IMR-90 (cell line): ENCODE measurements at regions not wholly inside any gene's neighbourhood (a gene's known extent, or its start where the extent isn't known, plus 50 kb on each side); places are given as distances from the start of the nearest gene placed in this dataset.

Experiments
- ATAC-seq: fragments of 200-7000 bp; cut with Tn5 transposase; 2 replicates; pipeline ENCODE4 v1.9.1; 2020; ENCODE audit warnings: low read depth, mild to moderate bottlenecking, moderate library complexity
- BruUV-seq: library from RNA; stranded (reverse); fragments of 400-500 nt; replicated peaks from 2 replicates; lab custom pipeline; 2021; lab: Mats Ljungman, UMichigan
- CTCF ChIA-PET: fragments of 300-600 bp; formaldehyde crosslinking; extraction: SDS; loops from one replicate; lab custom pipeline; 2021; ENCODE audit warnings: antibody characterized with exemption; lab: Yijun Ruan, JAX
- POLR2A ChIA-PET: fragments of 300-600 bp; sonication (Branson Sonifier 250); formaldehyde crosslinking; loops from one replicate; lab custom pipeline; 2022; ENCODE audit warnings: antibody characterized with exemption; ENCODE audit not compliant: unreplicated experiment; lab: Charles Lee
- DNase-seq: peaks from one replicate; pipeline ENCODE4 v3.0.0; 2013
- H2AFZ ChIP-seq: replicated peaks from 2 replicates; pipeline ENCODE3; 2013; ENCODE audit warnings: low read length, mild to moderate bottlenecking; ENCODE audit not compliant: poor library complexity
- H2AK5ac ChIP-seq: 2 replicates; pipeline ENCODE4 v1.6.1; 2013; ENCODE audit warnings: low read depth, low read length, inconsistent platforms
- H2AK9ac ChIP-seq: replicated peaks from 2 replicates; pipeline ENCODE3; 2013; ENCODE audit warnings: mild to moderate bottlenecking, low read depth, low read length, moderate library complexity; ENCODE audit not compliant: poor library complexity
- H2BK120ac ChIP-seq: 2 replicates; pipeline ENCODE4 v1.6.1; 2013; ENCODE audit warnings: low read depth, low read length, inconsistent platforms
- H2BK15ac ChIP-seq: 3 replicates; pipeline ENCODE4 v1.6.1; 2013; ENCODE audit warnings: low read depth, low read length, inconsistent platforms
- H2BK20ac ChIP-seq: 2 replicates; pipeline ENCODE4 v1.6.1; 2013; ENCODE audit warnings: low read depth, mild to moderate bottlenecking, inconsistent platforms, low read length, moderate library complexity
- H2BK5ac ChIP-seq: 2 replicates; pipeline ENCODE4 v1.6.1; 2013; ENCODE audit warnings: mild to moderate bottlenecking, low read depth, low read length, inconsistent platforms; ENCODE audit not compliant: poor library complexity, severe bottlenecking
- H3K14ac ChIP-seq: replicated peaks from 2 replicates; pipeline ENCODE4 v1.6.1; 2013; ENCODE audit warnings: low read depth, low read length, inconsistent platforms
- H3K18ac ChIP-seq: 2 replicates; pipeline ENCODE4 v1.6.1; 2013; ENCODE audit warnings: low read depth, low read length, control low read depth
- H3K23ac ChIP-seq: 2 replicates; pipeline ENCODE4 v1.6.1; 2013; ENCODE audit warnings: low read depth, low read length, inconsistent platforms
- H3K27ac ChIP-seq: 2 replicates; pipeline ENCODE4 v1.5.1; 2013; ENCODE audit warnings: mild to moderate bottlenecking, control low read depth, low read length; ENCODE audit not compliant: insufficient read depth
- H3K27me3 ChIP-seq: 2 replicates; pipeline ENCODE4 v1.6.1; 2013; ENCODE audit warnings: low read length; ENCODE audit not compliant: control insufficient read depth, insufficient read depth
- H3K36me3 ChIP-seq: 2 replicates; pipeline ENCODE4 v1.6.1; 2013; ENCODE audit warnings: low read length, mixed read lengths; ENCODE audit not compliant: control insufficient read depth, insufficient read depth
- H3K4ac ChIP-seq: 2 replicates; pipeline ENCODE4 v1.6.1; 2013; ENCODE audit warnings: low read depth, low read length, inconsistent platforms
- H3K4me1 ChIP-seq: 2 replicates; pipeline ENCODE4 v1.6.1; 2013; ENCODE audit warnings: low read length, mixed read lengths; ENCODE audit not compliant: control insufficient read depth, insufficient read depth
- H3K4me2 ChIP-seq: 2 replicates; pipeline ENCODE4 v1.6.1; 2013; ENCODE audit warnings: low read depth, mild to moderate bottlenecking, control low read depth, low read length, moderate library complexity
- H3K4me3 ChIP-seq: 2 replicates; pipeline ENCODE4 v1.5.1; 2013; ENCODE audit warnings: low read depth, mild to moderate bottlenecking, control low read depth, low read length, moderate library complexity; ENCODE audit not compliant: insufficient read depth
- H3K56ac ChIP-seq: 2 replicates; pipeline ENCODE4 v1.6.1; 2013; ENCODE audit warnings: low read length, inconsistent platforms; ENCODE audit not compliant: insufficient read depth; ENCODE audit errors: extremely low read depth
- H3K79me1 ChIP-seq, 2 experiments: 2 replicates each; pipeline ENCODE4 v1.6.1; 2013; ENCODE audit warnings: low read length in 2 of 2, inconsistent platforms in 1 of 2, low read depth in 1 of 2
- H3K9ac ChIP-seq: 2 replicates; pipeline ENCODE4 v1.6.1; 2013; ENCODE audit warnings: low read depth, low read length, control low read depth
- H3K9me1 ChIP-seq: 2 replicates; pipeline ENCODE4 v1.6.1; 2013; ENCODE audit warnings: low read length, inconsistent platforms; ENCODE audit not compliant: insufficient read depth
- H3K9me3 ChIP-seq: 2 replicates; pipeline ENCODE4 v1.6.1; 2013; ENCODE audit warnings: low read length; ENCODE audit not compliant: control insufficient read depth, insufficient read depth
- H4K20me1 ChIP-seq: 2 replicates; pipeline ENCODE4 v1.6.1; 2013; ENCODE audit warnings: low read length, inconsistent platforms; ENCODE audit not compliant: insufficient read depth
- H4K5ac ChIP-seq: 2 replicates; pipeline ENCODE4 v1.6.1; 2013; ENCODE audit warnings: mild to moderate bottlenecking, low read depth, low read length, control low read depth
- H4K8ac ChIP-seq, 2 experiments: 2 replicates each; pipeline ENCODE4 v1.6.1; 2013; ENCODE audit warnings: low read depth in 2 of 2, low read length in 2 of 2, control low read depth in 1 of 2, inconsistent platforms in 1 of 2
- H4K91ac ChIP-seq: 2 replicates; pipeline ENCODE4 v1.6.1; 2013; ENCODE audit warnings: low read depth, low read length, inconsistent platforms; ENCODE audit not compliant: insufficient read depth
- BHLHE40 ChIP-seq: fragments of 150-350 bp; IDR thresholded peaks from 2 replicates; pipeline ENCODE4 v1.6.1; 2016; ENCODE audit warnings: mild to moderate bottlenecking, low read depth, low read length
- CEBPB ChIP-seq: IDR thresholded peaks from 2 replicates; pipeline ENCODE4 v1.6.1; 2012; ENCODE audit warnings: low read depth, low read length, improper control_type of control experiment
- CHD1 ChIP-seq: IDR thresholded peaks from 2 replicates; pipeline ENCODE4 v1.6.1; 2012; ENCODE audit warnings: low read depth, low read length, improper control_type of control experiment
- FOS ChIP-seq: fragments of 150-350 bp; IDR thresholded peaks from 2 replicates; pipeline ENCODE4 v1.6.1; 2016; ENCODE audit warnings: low read depth, low read length
- MAFK ChIP-seq: IDR thresholded peaks from 2 replicates; pipeline ENCODE4 v1.6.1; 2012; ENCODE audit warnings: low read depth, low read length, improper control_type of control experiment
- MAZ ChIP-seq: IDR thresholded peaks from 2 replicates; pipeline ENCODE4 v1.6.1; 2012; ENCODE audit warnings: low read depth, mild to moderate bottlenecking, low read length, improper control_type of control experiment, moderate library complexity, borderline replicate concordance
- MXI1 ChIP-seq: IDR thresholded peaks from 2 replicates; pipeline ENCODE4 v1.6.1; 2012; ENCODE audit warnings: low read depth, mild to moderate bottlenecking, low read length, moderate library complexity, borderline replicate concordance
- POLR2A ChIP-seq: IDR thresholded peaks from 2 replicates; pipeline ENCODE4 v1.6.1; 2012; ENCODE audit warnings: mild to moderate bottlenecking, low read depth, low read length
- RAD21 ChIP-seq: IDR thresholded peaks from 2 replicates; pipeline ENCODE4 v1.6.1; 2012; ENCODE audit warnings: low read length, improper control_type of control experiment
- RCOR1 ChIP-seq: IDR thresholded peaks from 2 replicates; pipeline ENCODE4 v1.6.1; 2012; ENCODE audit warnings: mild to moderate bottlenecking, low read length, improper control_type of control experiment; ENCODE audit not compliant: insufficient replicate concordance
- RFX5 ChIP-seq: IDR thresholded peaks from 2 replicates; pipeline ENCODE4 v1.8.0; 2012; ENCODE audit warnings: low read depth, mild to moderate bottlenecking, low read length, moderate library complexity
- SMC3 ChIP-seq: fragments of 150-350 bp; IDR thresholded peaks from 2 replicates; pipeline ENCODE4 v1.6.1; 2016; ENCODE audit warnings: low read depth, mild to moderate bottlenecking, antibody characterized with exemption, low read length, moderate library complexity
- WGBS, 2 experiments: methylation state at CpG; one replicate each; pipeline versions ENCODE4 v1.1.5 to v1.1.7; 2013; ENCODE audit warnings: missing lambda C conversion rate in 2 of 2; ENCODE audit not compliant: insufficient read length in 1 of 2; ENCODE audit errors: extremely low coverage in 2 of 2; 5-methylcytosine and 5-hydroxymethylcytosine counted together
- dilution Hi-C: fragments of 300-500 bp; cut with HindIII; formaldehyde crosslinking; loops from one replicate; pipeline ENCODE4 v1.14.3; 2018; ENCODE audit warnings: low sequenced_read_pairs; ENCODE audit not compliant: unreplicated experiment
- in situ Hi-C: fragments of 300-500 bp; cut with MboI; formaldehyde crosslinking; loops from 3 replicates; pipeline ENCODE4 v1.14.3; 2019; ENCODE audit warnings: low sequenced_read_pairs, inconsistent platforms, mixed read lengths
- intact Hi-C: fragments of 100-400 bp; cut with micrococcal nuclease; formaldehyde crosslinking; loops from 2 replicates; pipeline ENCODE4 v1.10.0; 2022
- TF ChIP-seq, protein P1 (sequence below): fragments of 150-350 bp; IDR thresholded peaks from 2 replicates; pipeline ENCODE4 v1.6.1; 2017; ENCODE audit warnings: mild to moderate bottlenecking, antibody characterized with exemption, low read length, low read depth
- TF ChIP-seq, protein P2 (sequence below): fragments of 150-350 bp; IDR thresholded peaks from 2 replicates; pipeline ENCODE4 v1.6.1; 2016; ENCODE audit warnings: low read depth, mild to moderate bottlenecking, low read length, moderate library complexity, borderline replicate concordance
- TF ChIP-seq, protein P3 (sequence below): conservative IDR thresholded peaks from 2 replicates; pipeline ENCODE4 v1.5.1; 2012; ENCODE audit warnings: mild to moderate bottlenecking, low read depth, low read length, improper control_type of control experiment

DNA sequence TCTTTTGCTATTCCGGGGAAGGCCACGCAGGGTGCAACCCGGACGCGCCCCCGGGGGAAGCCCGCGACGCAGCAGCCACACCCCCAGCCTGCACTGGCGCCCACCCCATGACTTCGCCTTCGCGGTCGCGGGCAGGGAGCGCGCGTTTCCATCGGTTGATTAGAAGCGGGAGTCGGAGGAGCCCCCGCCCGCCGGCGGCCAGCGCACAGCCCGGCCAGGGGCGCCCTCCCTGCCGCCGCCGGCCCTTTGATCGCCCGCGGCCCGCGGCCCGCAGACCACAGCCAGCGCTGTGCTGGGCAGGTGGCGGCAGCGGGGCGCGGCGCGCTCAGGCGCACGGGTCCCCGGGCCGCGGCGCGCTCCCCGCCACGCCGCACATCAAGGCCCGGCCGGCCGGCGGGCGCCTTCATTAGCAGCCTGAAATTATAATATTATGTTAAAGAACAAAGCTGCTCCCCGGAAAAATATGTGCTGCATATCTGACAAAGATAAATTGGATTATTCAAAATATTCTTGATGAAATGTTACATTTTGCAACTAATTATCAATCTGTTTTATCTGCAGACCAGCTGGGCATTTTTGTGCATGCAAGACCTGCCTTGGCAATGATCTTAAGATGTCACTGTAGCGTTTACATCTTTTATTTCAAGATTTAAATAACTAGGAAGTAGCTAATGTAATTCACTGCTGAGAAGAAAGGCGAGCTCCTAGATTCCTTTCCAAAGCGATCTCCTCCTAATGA, 160.7 kb upstream of the MKI67 start:
- Histone ChIP-seq H3K4me2 (no peak overlapping the region), H3K9me3 (peaks cover 27% of the 10 kb centered on the region), H4K8ac (no peak overlapping the region), H3K4me1 (no peaks in the 10 kb centered on the region), H3K79me1 (no peaks in the 10 kb centered on the region), H3K9ac (no peak overlapping the region), H4K20me1 (no peaks in the 10 kb centered on the region), H2BK20ac (no peak overlapping the region), H4K91ac (no peak overlapping the region), H2BK120ac (no peak overlapping the region), H4K5ac (no peak overlapping the region), H3K4ac (no peak overlapping the region), H3K56ac (no peak overlapping the region), H2BK5ac (no peak overlapping the region), H3K4me3 (no peak overlapping the region), H3K27me3 (no peaks in the 10 kb centered on the region), H2AFZ (no peak overlapping the region), H3K18ac (no peak overlapping the region), H3K27ac (no peak overlapping the region), H2AK9ac (no peak overlapping the region), H2AK5ac (no peak overlapping the region), H2BK15ac (no peak overlapping the region), H3K14ac (no peak overlapping the region), H3K23ac (no peak overlapping the region), H3K36me3 (no peaks in the 10 kb centered on the region), H3K9me1 (no peaks in the 10 kb centered on the region)
- intact Hi-C loops = no loop called here
- dilution Hi-C loops = no loop called here
- BruUV-seq = no TSS peak
- CTCF ChIA-PET = no interaction called here
- 2% methylated on average over 13 of the region's 63 CpGs; no CpG with 5 or more reads in 1 of the 2 experiments for WGBS, 2 experiments
- TF ChIP-seq RAD21 = no peak
- TF ChIP-seq RFX5 = no peak
- TF ChIP-seq CEBPB = no peak
- TF ChIP-seq POLR2A = no peak
- TF ChIP-seq, protein P1, sequence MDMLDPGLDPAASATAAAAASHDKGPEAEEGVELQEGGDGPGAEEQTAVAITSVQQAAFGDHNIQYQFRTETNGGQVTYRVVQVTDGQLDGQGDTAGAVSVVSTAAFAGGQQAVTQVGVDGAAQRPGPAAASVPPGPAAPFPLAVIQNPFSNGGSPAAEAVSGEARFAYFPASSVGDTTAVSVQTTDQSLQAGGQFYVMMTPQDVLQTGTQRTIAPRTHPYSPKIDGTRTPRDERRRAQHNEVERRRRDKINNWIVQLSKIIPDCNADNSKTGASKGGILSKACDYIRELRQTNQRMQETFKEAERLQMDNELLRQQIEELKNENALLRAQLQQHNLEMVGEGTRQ = no peak
- TF ChIP-seq, protein P2, sequence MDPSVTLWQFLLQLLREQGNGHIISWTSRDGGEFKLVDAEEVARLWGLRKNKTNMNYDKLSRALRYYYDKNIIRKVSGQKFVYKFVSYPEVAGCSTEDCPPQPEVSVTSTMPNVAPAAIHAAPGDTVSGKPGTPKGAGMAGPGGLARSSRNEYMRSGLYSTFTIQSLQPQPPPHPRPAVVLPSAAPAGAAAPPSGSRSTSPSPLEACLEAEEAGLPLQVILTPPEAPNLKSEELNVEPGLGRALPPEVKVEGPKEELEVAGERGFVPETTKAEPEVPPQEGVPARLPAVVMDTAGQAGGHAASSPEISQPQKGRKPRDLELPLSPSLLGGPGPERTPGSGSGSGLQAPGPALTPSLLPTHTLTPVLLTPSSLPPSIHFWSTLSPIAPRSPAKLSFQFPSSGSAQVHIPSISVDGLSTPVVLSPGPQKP = no peak
- TF ChIP-seq, protein P3, sequence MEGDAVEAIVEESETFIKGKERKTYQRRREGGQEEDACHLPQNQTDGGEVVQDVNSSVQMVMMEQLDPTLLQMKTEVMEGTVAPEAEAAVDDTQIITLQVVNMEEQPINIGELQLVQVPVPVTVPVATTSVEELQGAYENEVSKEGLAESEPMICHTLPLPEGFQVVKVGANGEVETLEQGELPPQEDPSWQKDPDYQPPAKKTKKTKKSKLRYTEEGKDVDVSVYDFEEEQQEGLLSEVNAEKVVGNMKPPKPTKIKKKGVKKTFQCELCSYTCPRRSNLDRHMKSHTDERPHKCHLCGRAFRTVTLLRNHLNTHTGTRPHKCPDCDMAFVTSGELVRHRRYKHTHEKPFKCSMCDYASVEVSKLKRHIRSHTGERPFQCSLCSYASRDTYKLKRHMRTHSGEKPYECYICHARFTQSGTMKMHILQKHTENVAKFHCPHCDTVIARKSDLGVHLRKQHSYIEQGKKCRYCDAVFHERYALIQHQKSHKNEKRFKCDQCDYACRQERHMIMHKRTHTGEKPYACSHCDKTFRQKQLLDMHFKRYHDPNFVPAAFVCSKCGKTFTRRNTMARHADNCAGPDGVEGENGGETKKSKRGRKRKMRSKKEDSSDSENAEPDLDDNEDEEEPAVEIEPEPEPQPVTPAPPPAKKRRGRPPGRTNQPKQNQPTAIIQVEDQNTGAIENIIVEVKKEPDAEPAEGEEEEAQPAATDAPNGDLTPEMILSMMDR = no peak
- TF ChIP-seq FOS = no peak
- no peak for TF ChIP-seq RCOR1
- no peak for TF ChIP-seq MXI1
- no peak for TF ChIP-seq MAZ
- TF ChIP-seq BHLHE40 = no peak
- TF ChIP-seq MAFK = no peak
- no peak for TF ChIP-seq SMC3
- no peak for TF ChIP-seq CHD1
- in situ Hi-C loops = no loop called here
- POLR2A ChIA-PET = no interaction called here
- DNase-seq (no peak), ATAC-seq (no peak)
